ENCODE measurements at regions not wholly inside any gene's neighbourhood (a gene's known extent, or its start where the extent isn't known, plus 50 kb on each side); places are given as distances from the start of the nearest gene placed in this dataset.

- DNase-seq (ENCODE audit: low read depth) (no peak), FAIRE-seq (no peak)
- H2AFZ ChIP-seq (ENCODE audit: low read depth, low read length): no peak overlapping the region
- H3K9me3 ChIP-seq (ENCODE audit: insufficient read depth, low read depth, low read length): peaks cover 3% of the 10 kb centered on the region
- Mint-ChIP-seq H3K36me3 (ENCODE audit: low read depth, unreplicated experiment) (no peaks in the 10 kb centered on the region), H3K4me1 (ENCODE audit: low read depth, unreplicated experiment) (no peaks in the 10 kb centered on the region), H3K4me3 (ENCODE audit: unreplicated experiment) (no peak overlapping the region), H3K9me3 (ENCODE audit: unreplicated experiment) (peaks cover 25% of the 10 kb centered on the region), H3K27ac (ENCODE audit: unreplicated experiment) (no peak overlapping the region), H3K27me3 (ENCODE audit: low read depth, unreplicated experiment) (no peaks in the 10 kb centered on the region)
- no peak overlapping the region for H3K9ac ChIP-seq (ENCODE audit: low read length)
- no peak overlapping the region for H3K4me2 ChIP-seq (ENCODE audit: low read length)
- no peaks in the 10 kb centered on the region for H4K20me1 ChIP-seq (ENCODE audit: insufficient read depth, low read length)
- no peaks in the 10 kb centered on the region for H3K36me3 ChIP-seq (ENCODE audit: insufficient read depth, low read length)
- H3K79me2 ChIP-seq (ENCODE audit: insufficient read depth, low read length): no peaks in the 10 kb centered on the region
- no peak overlapping the region for H3K27ac ChIP-seq (ENCODE audit: low read depth, low read length)
- H3K4me3 ChIP-seq (ENCODE audit: insufficient read depth, low read depth, low read length): no peak overlapping the region
- no peak for TF ChIP-seq EZH2 (IDR thresholded peaks at IDR 0.05; ENCODE audit: insufficient read depth, low read length)
- TF ChIP-seq CTCF (IDR thresholded peaks at IDR 0.05; ENCODE audit: insufficient read depth, low read depth, low read length): no peak
- H3K4me1 ChIP-seq (ENCODE audit: insufficient read depth, low read length): no peaks in the 10 kb centered on the region
- no peaks in the 10 kb centered on the region for H3K27me3 ChIP-seq (ENCODE audit: insufficient read depth, low read length)
These were observed 198.5 kb upstream of the ADAMTSL1 start for GRCh38 chr9:18275313-18275990.

GRCh38 chr9:18281291-18281690 lies 192.7 kb upstream of the ADAMTSL1 start:
- Mint-ChIP-seq H3K36me3 (ENCODE audit: low read depth, unreplicated experiment) (no peaks in the 10 kb centered on the region), H3K9me3 (ENCODE audit: unreplicated experiment) (peaks cover 12% of the 10 kb centered on the region), H3K27me3 (ENCODE audit: low read depth, unreplicated experiment) (no peaks in the 10 kb centered on the region), H3K4me1 (ENCODE audit: low read depth, unreplicated experiment) (no peaks in the 10 kb centered on the region), H3K27ac (ENCODE audit: unreplicated experiment) (no peak overlapping the region), H3K4me3 (ENCODE audit: unreplicated experiment) (no peak overlapping the region)
- TF ChIP-seq CTCF (IDR thresholded peaks at IDR 0.05; ENCODE audit: insufficient read depth, low read depth, low read length): no peak
- no peak for TF ChIP-seq EZH2 (IDR thresholded peaks at IDR 0.05; ENCODE audit: insufficient read depth, low read length)
- Histone ChIP-seq H3K4me3 (ENCODE audit: insufficient read depth, low read depth, low read length) (no peak overlapping the region), H3K36me3 (ENCODE audit: insufficient read depth, low read length) (no peaks in the 10 kb centered on the region), H4K20me1 (ENCODE audit: insufficient read depth, low read length) (no peaks in the 10 kb centered on the region), H3K9ac (ENCODE audit: low read length) (no peak overlapping the region), H3K27ac (ENCODE audit: low read depth, low read length) (no peak overlapping the region), H3K27me3 (ENCODE audit: insufficient read depth, low read length) (no peaks in the 10 kb centered on the region), H3K4me1 (ENCODE audit: insufficient read depth, low read length) (no peaks in the 10 kb centered on the region), H3K4me2 (ENCODE audit: low read length) (no peak overlapping the region), H3K9me3 (ENCODE audit: insufficient read depth, low read depth, low read length) (peaks cover 3% of the 10 kb centered on the region), H3K79me2 (ENCODE audit: insufficient read depth, low read length) (no peaks in the 10 kb centered on the region), H2AFZ (ENCODE audit: low read depth, low read length) (no peak overlapping the region)
- no peak for FAIRE-seq
- DNase-seq (ENCODE audit: low read depth): no peak

GRCh38 chr9:18294229-18294628 lies 179.7 kb upstream of the ADAMTSL1 start:
- H3K27ac Mint-ChIP-seq (ENCODE audit: unreplicated experiment): no peak overlapping the region
- H2AFZ ChIP-seq (ENCODE audit: low read depth, low read length): no peak overlapping the region
- H3K4me3 Mint-ChIP-seq (ENCODE audit: unreplicated experiment): no peak overlapping the region

More at GRCh38 chr9:18294229-18294628, 179.7 kb upstream of the ADAMTSL1 start:
- peaks cover 9% of the 10 kb centered on the region for H3K4me1 Mint-ChIP-seq (ENCODE audit: low read depth, unreplicated experiment)
- Histone ChIP-seq H3K79me2 (ENCODE audit: insufficient read depth, low read length) (no peaks in the 10 kb centered on the region), H4K20me1 (ENCODE audit: insufficient read depth, low read length) (no peaks in the 10 kb centered on the region), H3K27me3 (ENCODE audit: insufficient read depth, low read length) (no peaks in the 10 kb centered on the region), H3K9ac (ENCODE audit: low read length) (no peak overlapping the region), H3K4me1 (ENCODE audit: insufficient read depth, low read length) (peaks cover 14% of the 10 kb centered on the region), H3K27ac (ENCODE audit: low read depth, low read length) (no peak overlapping the region), H3K4me2 (ENCODE audit: low read length) (no peak overlapping the region), H3K9me3 (ENCODE audit: insufficient read depth, low read depth, low read length) (no peaks in the 10 kb centered on the region), H3K36me3 (ENCODE audit: insufficient read depth, low read length) (no peaks in the 10 kb centered on the region), H3K4me3 (ENCODE audit: insufficient read depth, low read depth, low read length) (no peak overlapping the region)
- no peaks in the 10 kb centered on the region for H3K9me3 Mint-ChIP-seq (ENCODE audit: unreplicated experiment)
- TF ChIP-seq CTCF (IDR thresholded peaks at IDR 0.05; ENCODE audit: insufficient read depth, low read depth, low read length) (no peak), EZH2 (IDR thresholded peaks at IDR 0.05; ENCODE audit: insufficient read depth, low read length) (no peak)
- no peak for DNase-seq (ENCODE audit: low read depth)
- no peak for FAIRE-seq
- peaks cover 1% of the 10 kb centered on the region for H3K27me3 Mint-ChIP-seq (ENCODE audit: low read depth, unreplicated experiment)
- H3K36me3 Mint-ChIP-seq (ENCODE audit: low read depth, unreplicated experiment): no peaks in the 10 kb centered on the region

All from astrocyte (in vitro differentiated cells and primary cell).